GM23338 (cell line): ENCODE measurements at regions not wholly inside any gene's neighbourhood (a gene's known extent, or its start where the extent isn't known, plus 50 kb on each side); places are given as distances from the start of the nearest gene placed in this dataset.

Experiments used
- ATAC-seq: fragments of 200-7000 bp; cut with Tn5 transposase; 3 replicates; pipeline ENCODE4 v1.9.1; 2020
- DNase-seq: peaks from one replicate; pipeline ENCODE4 v3.0.0-alpha.2; 2015; ENCODE audit warnings: low spot score
- H2AFZ ChIP-seq: fragments of 200-600 bp; sonication (generic); 2 replicates; pipeline ENCODE4 v1.8.0; 2016; ENCODE audit warnings: antibody characterized with exemption, mild to moderate bottlenecking, moderate library complexity
- H3F3A ChIP-seq: fragments of 200-600 bp; sonication (generic); replicated peaks from 2 replicates; pipeline ENCODE4 v1.8.0; 2017; ENCODE audit warnings: antibody characterized with exemption, mixed run types, low read depth
- H3K27ac ChIP-seq: fragments of 200-600 bp; sonication (generic); 2 replicates; pipeline ENCODE4 v1.6.1; 2016; ENCODE audit warnings: low read depth
- H3K27me3 ChIP-seq: fragments of 200-600 bp; sonication (generic); 2 replicates; pipeline ENCODE4 v1.8.0; 2016; ENCODE audit warnings: mild to moderate bottlenecking, mixed run types, moderate library complexity; ENCODE audit not compliant: insufficient read depth
- H3K36me3 ChIP-seq: fragments of 200-600 bp; sonication (generic); 2 replicates; pipeline ENCODE4 v1.8.0; 2016; ENCODE audit warnings: mild to moderate bottlenecking; ENCODE audit not compliant: insufficient read depth
- H3K4me1 ChIP-seq: fragments of 200-600 bp; sonication (generic); 2 replicates; pipeline ENCODE4 v1.8.0; 2016; ENCODE audit warnings: mild to moderate bottlenecking, moderate library complexity; ENCODE audit not compliant: insufficient read depth
- H3K4me2 ChIP-seq: fragments of 200-600 bp; sonication (generic); 2 replicates; pipeline ENCODE4 v1.7.1; 2017; ENCODE audit warnings: mixed run types
- H3K4me3 ChIP-seq: fragments of 200-600 bp; sonication (generic); 2 replicates; pipeline ENCODE4 v1.6.1; 2016; ENCODE audit warnings: mixed run types
- H3K79me2 ChIP-seq: fragments of 200-600 bp; sonication (generic); replicated peaks from 2 replicates; pipeline ENCODE4 v1.8.0; 2017; ENCODE audit warnings: mild to moderate bottlenecking; ENCODE audit not compliant: insufficient read depth
- H3K9me2 ChIP-seq: fragments of 200-600 bp; sonication (generic); 2 replicates; pipeline ENCODE4 v1.8.0; 2017; ENCODE audit not compliant: insufficient read depth
- H4K20me1 ChIP-seq: fragments of 200-600 bp; sonication (generic); replicated peaks from 2 replicates; pipeline ENCODE4 v1.8.0; 2017; ENCODE audit warnings: mild to moderate bottlenecking; ENCODE audit not compliant: insufficient read depth
- H3K27ac Mint-ChIP-seq: 2 replicates; pipeline ENCODE4 v1.8.0; 2020; ENCODE audit warnings: inconsistent platforms, mild to moderate bottlenecking, moderate library complexity, mixed read lengths
- H3K27me3 Mint-ChIP-seq: 3 replicates; pipeline ENCODE4 v1.8.0; 2022; ENCODE audit warnings: low read depth, mild to moderate bottlenecking, moderate library complexity, mixed read lengths, inconsistent platforms; ENCODE audit not compliant: insufficient read depth, poor library complexity
- H3K36me3 Mint-ChIP-seq: 3 replicates; pipeline ENCODE4 v1.8.0; 2021; ENCODE audit warnings: low read depth, mild to moderate bottlenecking, inconsistent platforms, moderate library complexity, mixed read lengths
- H3K4me1 Mint-ChIP-seq: 3 replicates; pipeline ENCODE4 v1.8.0; 2020; ENCODE audit warnings: mild to moderate bottlenecking, inconsistent platforms, mixed read lengths
- H3K4me3 Mint-ChIP-seq: 3 replicates; pipeline ENCODE4 v1.8.0; 2021; ENCODE audit warnings: moderate library complexity, mild to moderate bottlenecking, inconsistent platforms, mixed read lengths
- H3K9me3 Mint-ChIP-seq: 3 replicates; pipeline ENCODE4 v1.8.0; 2020; ENCODE audit warnings: moderate library complexity, mild to moderate bottlenecking, inconsistent platforms, mixed read lengths
- CREB1 ChIP-seq: fragments of 250-450 bp; sonication (Bioruptor Pico); IDR thresholded peaks from 2 replicates; pipeline ENCODE4 v1.5.0; 2020; ENCODE audit warnings: low read depth, mild to moderate bottlenecking, moderate library complexity
- EZH2 ChIP-seq: fragments of 200-600 bp; sonication (generic); IDR thresholded peaks from one replicate; pipeline ENCODE4 v1.8.0; 2017; ENCODE audit warnings: antibody characterized with exemption, mild to moderate bottlenecking, low read depth; ENCODE audit not compliant: unreplicated experiment
- EZH2phosphoT487 ChIP-seq: fragments of 200-600 bp; sonication (generic); IDR thresholded peaks from one replicate; pipeline ENCODE4 v1.8.1; 2018; ENCODE audit warnings: antibody characterized with exemption; ENCODE audit not compliant: unreplicated experiment
- NANOG ChIP-seq: IDR thresholded peaks from 2 replicates; pipeline ENCODE4 v1.6.1; 2016; ENCODE audit warnings: antibody characterized with exemption, borderline replicate concordance
- POLR2AphosphoS5 ChIP-seq: IDR thresholded peaks from 2 replicates; pipeline ENCODE4 v1.6.1; 2016; ENCODE audit warnings: antibody characterized with exemption, low read depth
- STAT1 ChIP-seq: IDR thresholded peaks from one replicate; pipeline ENCODE4 v1.6.1; 2016; ENCODE audit warnings: antibody characterized with exemption; ENCODE audit not compliant: unreplicated experiment
- ZNF114 ChIP-seq: fragments of 250-450 bp; sonication (Bioruptor Pico); IDR thresholded peaks from 2 replicates; pipeline ENCODE4 v1.5.0; 2020; ENCODE audit warnings: mild to moderate bottlenecking, moderate library complexity
- ZNF331 ChIP-seq: fragments of 250-450 bp; sonication (Bioruptor Pico); IDR thresholded peaks from 2 replicates; pipeline ENCODE4 v1.5.0; 2020; ENCODE audit warnings: low read depth, mild to moderate bottlenecking, moderate library complexity
- TF ChIP-seq, protein P1 (sequence below), 2 experiments: fragments of 200-600 bp in 1 of 2; sonication (generic) in 1 of 2; conservative IDR thresholded peaks; 2 replicates each; pipeline versions ENCODE4 v1.5.1 to v1.6.1; 2016 to 2017; ENCODE audit warnings: antibody characterized with exemption in 2 of 2, low read depth in 2 of 2, mild to moderate bottlenecking in 2 of 2, moderate library complexity in 1 of 2
- TF ChIP-seq, protein P2 (sequence below): IDR thresholded peaks from one replicate; pipeline ENCODE4 v1.6.1; 2018; ENCODE audit warnings: antibody characterized with exemption; ENCODE audit not compliant: unreplicated experiment
- TF ChIP-seq, protein P3 (sequence below): fragments of 250-450 bp; sonication (Bioruptor Pico); IDR thresholded peaks from 2 replicates; pipeline ENCODE4 v1.5.0; 2020; ENCODE audit warnings: mild to moderate bottlenecking, moderate library complexity

DNA sequence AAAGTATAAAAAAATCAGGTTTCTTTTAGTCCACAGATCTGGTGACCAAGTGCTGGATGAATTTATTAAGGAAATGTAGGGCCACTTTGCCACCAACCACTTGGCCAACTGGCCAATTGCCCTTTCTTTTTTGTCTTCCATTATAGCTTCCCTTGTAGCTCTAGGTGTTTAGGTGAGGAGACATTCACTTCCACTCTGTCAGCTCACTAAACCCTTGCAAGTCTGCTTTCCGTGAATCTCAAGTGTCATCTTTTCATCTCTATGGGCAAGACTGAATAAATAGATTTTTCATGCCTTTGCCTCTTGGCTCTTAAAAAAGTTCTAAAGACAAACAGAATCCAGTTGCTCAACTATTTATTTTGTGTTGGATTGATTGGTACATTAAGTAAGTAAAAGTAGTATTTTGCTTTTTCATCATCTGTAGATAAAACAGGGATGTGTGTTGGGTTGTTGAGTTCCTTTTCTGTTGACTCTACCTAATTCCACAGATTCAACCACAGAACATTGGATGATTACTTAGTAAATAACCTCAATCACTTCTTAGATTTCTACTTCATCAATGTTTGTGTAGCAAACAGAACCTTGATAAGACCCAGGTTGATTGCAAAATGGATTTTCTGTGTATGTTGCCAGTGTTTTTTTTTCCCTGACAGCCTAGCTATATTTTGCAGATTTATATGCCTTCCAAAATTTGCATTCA is 68.1 kb upstream of the GRXCR1 start:
- TF ChIP-seq POLR2AphosphoS5 (no peak), EZH2 (no peak)
- no peak for DNase-seq
- no peaks in the 10 kb centered on the region for H3K9me2 ChIP-seq
- H3K4me1 ChIP-seq = no peaks in the 10 kb centered on the region
- no peaks in the 10 kb centered on the region for H3K27me3 ChIP-seq
- no peaks in the 10 kb centered on the region for H3K79me2 ChIP-seq
- no peaks in the 10 kb centered on the region for H3K36me3 Mint-ChIP-seq
- no peaks in the 10 kb centered on the region for H4K20me1 ChIP-seq
- no peaks in the 10 kb centered on the region for H3F3A ChIP-seq
- H3K4me3 Mint-ChIP-seq = no peak overlapping the region
- H3K4me1 Mint-ChIP-seq = no peaks in the 10 kb centered on the region
- H2AFZ ChIP-seq = no peak overlapping the region
- H3K4me2 ChIP-seq = no peak overlapping the region
- no peaks in the 10 kb centered on the region for H3K9me3 Mint-ChIP-seq
- H3K4me3 ChIP-seq = no peak overlapping the region
- no peak for ATAC-seq
- H3K27ac ChIP-seq = no peak overlapping the region
- no peak overlapping the region for H3K27ac Mint-ChIP-seq
- H3K36me3 ChIP-seq = no peaks in the 10 kb centered on the region
- H3K27me3 Mint-ChIP-seq = no peaks in the 10 kb centered on the region

DNA sequence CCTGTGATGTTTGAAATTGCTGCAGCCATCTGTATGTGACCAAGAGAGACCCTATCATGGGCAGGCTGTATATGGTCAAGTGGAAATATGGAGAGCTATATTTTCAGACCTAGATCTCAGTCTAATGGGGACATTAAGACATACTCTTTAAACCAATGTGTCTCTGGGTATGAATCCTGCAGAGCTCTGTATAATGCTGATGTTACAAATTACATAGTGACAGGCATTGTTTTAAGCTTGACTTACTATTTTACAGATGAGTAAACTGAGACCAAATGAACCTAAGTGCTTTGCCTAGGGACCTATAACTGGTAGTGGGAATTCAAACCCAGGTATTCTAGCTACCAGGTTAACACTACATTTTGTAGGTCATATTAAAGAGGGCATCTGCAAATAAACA is 71.3 kb upstream of the GRXCR1 start:
- no peak overlapping the region for H3K27ac ChIP-seq
- H3K79me2 ChIP-seq = no peaks in the 10 kb centered on the region
- H3K9me2 ChIP-seq = no peaks in the 10 kb centered on the region
- Mint-ChIP-seq H3K4me3 (no peak overlapping the region), H3K27me3 (no peaks in the 10 kb centered on the region), H3K36me3 (no peaks in the 10 kb centered on the region), H3K9me3 (no peaks in the 10 kb centered on the region), H3K4me1 (no peaks in the 10 kb centered on the region), H3K27ac (no peak overlapping the region)
- no peaks in the 10 kb centered on the region for H3K36me3 ChIP-seq
- no peaks in the 10 kb centered on the region for H3K27me3 ChIP-seq
- no peaks in the 10 kb centered on the region for H3F3A ChIP-seq
- DNase-seq = no peak
- H3K4me1 ChIP-seq = no peaks in the 10 kb centered on the region
- H4K20me1 ChIP-seq = no peaks in the 10 kb centered on the region
- no peak overlapping the region for H3K4me3 ChIP-seq
- H3K4me2 ChIP-seq = no peak overlapping the region
- no peak for ATAC-seq
- no peak overlapping the region for H2AFZ ChIP-seq
- TF ChIP-seq NANOG = no peak
- TF ChIP-seq, protein P1, sequence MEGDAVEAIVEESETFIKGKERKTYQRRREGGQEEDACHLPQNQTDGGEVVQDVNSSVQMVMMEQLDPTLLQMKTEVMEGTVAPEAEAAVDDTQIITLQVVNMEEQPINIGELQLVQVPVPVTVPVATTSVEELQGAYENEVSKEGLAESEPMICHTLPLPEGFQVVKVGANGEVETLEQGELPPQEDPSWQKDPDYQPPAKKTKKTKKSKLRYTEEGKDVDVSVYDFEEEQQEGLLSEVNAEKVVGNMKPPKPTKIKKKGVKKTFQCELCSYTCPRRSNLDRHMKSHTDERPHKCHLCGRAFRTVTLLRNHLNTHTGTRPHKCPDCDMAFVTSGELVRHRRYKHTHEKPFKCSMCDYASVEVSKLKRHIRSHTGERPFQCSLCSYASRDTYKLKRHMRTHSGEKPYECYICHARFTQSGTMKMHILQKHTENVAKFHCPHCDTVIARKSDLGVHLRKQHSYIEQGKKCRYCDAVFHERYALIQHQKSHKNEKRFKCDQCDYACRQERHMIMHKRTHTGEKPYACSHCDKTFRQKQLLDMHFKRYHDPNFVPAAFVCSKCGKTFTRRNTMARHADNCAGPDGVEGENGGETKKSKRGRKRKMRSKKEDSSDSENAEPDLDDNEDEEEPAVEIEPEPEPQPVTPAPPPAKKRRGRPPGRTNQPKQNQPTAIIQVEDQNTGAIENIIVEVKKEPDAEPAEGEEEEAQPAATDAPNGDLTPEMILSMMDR (conservative IDR thresholded peaks at IDR 0.05; ENCODE audit: low read depth in 2 of 2) = no peak
- TF ChIP-seq EZH2 = no peak
- TF ChIP-seq CREB1 (CRISPR knock-in tag) = no peak
- no peak for TF ChIP-seq ZNF114 (CRISPR knock-in tag)
- TF ChIP-seq POLR2AphosphoS5 = no peak
- TF ChIP-seq ZNF331 (CRISPR knock-in tag) = no peak
- TF ChIP-seq, protein P2, sequence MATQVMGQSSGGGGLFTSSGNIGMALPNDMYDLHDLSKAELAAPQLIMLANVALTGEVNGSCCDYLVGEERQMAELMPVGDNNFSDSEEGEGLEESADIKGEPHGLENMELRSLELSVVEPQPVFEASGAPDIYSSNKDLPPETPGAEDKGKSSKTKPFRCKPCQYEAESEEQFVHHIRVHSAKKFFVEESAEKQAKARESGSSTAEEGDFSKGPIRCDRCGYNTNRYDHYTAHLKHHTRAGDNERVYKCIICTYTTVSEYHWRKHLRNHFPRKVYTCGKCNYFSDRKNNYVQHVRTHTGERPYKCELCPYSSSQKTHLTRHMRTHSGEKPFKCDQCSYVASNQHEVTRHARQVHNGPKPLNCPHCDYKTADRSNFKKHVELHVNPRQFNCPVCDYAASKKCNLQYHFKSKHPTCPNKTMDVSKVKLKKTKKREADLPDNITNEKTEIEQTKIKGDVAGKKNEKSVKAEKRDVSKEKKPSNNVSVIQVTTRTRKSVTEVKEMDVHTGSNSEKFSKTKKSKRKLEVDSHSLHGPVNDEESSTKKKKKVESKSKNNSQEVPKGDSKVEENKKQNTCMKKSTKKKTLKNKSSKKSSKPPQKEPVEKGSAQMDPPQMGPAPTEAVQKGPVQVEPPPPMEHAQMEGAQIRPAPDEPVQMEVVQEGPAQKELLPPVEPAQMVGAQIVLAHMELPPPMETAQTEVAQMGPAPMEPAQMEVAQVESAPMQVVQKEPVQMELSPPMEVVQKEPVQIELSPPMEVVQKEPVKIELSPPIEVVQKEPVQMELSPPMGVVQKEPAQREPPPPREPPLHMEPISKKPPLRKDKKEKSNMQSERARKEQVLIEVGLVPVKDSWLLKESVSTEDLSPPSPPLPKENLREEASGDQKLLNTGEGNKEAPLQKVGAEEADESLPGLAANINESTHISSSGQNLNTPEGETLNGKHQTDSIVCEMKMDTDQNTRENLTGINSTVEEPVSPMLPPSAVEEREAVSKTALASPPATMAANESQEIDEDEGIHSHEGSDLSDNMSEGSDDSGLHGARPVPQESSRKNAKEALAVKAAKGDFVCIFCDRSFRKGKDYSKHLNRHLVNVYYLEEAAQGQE = no peak
- TF ChIP-seq, protein P3, sequence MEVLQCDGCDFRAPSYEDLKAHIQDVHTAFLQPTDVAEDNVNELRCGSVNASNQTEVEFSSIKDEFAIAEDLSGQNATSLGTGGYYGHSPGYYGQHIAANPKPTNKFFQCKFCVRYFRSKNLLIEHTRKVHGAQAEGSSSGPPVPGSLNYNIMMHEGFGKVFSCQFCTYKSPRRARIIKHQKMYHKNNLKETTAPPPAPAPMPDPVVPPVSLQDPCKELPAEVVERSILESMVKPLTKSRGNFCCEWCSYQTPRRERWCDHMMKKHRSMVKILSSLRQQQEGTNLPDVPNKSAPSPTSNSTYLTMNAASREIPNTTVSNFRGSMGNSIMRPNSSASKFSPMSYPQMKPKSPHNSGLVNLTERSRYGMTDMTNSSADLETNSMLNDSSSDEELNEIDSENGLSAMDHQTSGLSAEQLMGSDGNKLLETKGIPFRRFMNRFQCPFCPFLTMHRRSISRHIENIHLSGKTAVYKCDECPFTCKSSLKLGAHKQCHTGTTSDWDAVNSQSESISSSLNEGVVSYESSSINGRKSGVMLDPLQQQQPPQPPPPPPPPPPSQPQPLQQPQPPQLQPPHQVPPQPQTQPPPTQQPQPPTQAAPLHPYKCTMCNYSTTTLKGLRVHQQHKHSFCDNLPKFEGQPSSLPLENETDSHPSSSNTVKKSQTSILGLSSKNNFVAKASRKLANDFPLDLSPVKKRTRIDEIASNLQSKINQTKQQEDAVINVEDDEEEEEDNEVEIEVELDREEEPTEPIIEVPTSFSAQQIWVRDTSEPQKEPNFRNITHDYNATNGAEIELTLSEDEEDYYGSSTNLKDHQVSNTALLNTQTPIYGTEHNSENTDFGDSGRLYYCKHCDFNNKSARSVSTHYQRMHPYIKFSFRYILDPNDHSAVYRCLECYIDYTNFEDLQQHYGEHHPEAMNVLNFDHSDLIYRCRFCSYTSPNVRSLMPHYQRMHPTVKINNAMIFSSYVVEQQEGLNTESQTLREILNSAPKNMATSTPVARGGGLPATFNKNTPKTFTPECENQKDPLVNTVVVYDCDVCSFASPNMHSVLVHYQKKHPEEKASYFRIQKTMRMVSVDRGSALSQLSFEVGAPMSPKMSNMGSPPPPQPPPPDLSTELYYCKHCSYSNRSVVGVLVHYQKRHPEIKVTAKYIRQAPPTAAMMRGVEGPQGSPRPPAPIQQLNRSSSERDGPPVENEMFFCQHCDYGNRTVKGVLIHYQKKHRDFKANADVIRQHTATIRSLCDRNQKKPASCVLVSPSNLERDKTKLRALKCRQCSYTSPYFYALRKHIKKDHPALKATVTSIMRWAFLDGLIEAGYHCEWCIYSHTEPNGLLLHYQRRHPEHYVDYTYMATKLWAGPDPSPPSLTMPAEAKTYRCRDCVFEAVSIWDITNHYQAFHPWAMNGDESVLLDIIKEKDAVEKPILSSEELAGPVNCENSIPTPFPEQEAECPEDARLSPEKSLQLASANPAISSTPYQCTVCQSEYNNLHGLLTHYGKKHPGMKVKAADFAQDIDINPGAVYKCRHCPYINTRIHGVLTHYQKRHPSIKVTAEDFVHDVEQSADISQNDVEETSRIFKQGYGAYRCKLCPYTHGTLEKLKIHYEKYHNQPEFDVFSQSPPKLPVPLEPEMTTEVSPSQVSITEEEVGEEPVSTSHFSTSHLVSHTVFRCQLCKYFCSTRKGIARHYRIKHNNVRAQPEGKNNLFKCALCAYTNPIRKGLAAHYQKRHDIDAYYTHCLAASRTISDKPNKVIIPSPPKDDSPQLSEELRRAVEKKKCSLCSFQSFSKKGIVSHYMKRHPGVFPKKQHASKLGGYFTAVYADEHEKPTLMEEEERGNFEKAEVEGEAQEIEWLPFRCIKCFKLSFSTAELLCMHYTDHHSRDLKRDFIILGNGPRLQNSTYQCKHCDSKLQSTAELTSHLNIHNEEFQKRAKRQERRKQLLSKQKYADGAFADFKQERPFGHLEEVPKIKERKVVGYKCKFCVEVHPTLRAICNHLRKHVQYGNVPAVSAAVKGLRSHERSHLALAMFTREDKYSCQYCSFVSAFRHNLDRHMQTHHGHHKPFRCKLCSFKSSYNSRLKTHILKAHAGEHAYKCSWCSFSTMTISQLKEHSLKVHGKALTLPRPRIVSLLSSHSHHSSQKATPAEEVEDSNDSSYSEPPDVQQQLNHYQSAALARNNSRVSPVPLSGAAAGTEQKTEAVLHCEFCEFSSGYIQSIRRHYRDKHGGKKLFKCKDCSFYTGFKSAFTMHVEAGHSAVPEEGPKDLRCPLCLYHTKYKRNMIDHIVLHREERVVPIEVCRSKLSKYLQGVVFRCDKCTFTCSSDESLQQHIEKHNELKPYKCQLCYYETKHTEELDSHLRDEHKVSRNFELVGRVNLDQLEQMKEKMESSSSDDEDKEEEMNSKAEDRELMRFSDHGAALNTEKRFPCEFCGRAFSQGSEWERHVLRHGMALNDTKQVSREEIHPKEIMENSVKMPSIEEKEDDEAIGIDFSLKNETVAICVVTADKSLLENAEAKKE (CRISPR knock-in tag) = no peak
- no peak for TF ChIP-seq EZH2phosphoT487
- no peak for TF ChIP-seq STAT1
